SU-DHL-6 (cell line): ENCODE measurements at regions not wholly inside any gene's neighbourhood (a gene's known extent, or its start where the extent isn't known, plus 50 kb on each side); places are given as distances from the start of the nearest gene placed in this dataset.

ENCODE experiments used
- EZH2phosphoT487 ChIP-seq: fragments of 200-600 bp; sonication (generic), shearing (Covaris generic); conservative IDR thresholded peaks from 2 replicates; pipeline ENCODE4 v1.6.1; 2018; ENCODE audit warnings: mild to moderate bottlenecking, antibody characterized with exemption, low read length, moderate library complexity, mixed read lengths
- TF ChIP-seq, protein P1 (sequence below): fragments of 200-600 bp; sonication (generic); IDR thresholded peaks from one replicate; pipeline ENCODE4 v1.5.1; 2017; ENCODE audit warnings: antibody characterized with exemption, mild to moderate bottlenecking, low read length, moderate library complexity; ENCODE audit not compliant: insufficient read depth, poor library complexity, severe bottlenecking

DNA sequence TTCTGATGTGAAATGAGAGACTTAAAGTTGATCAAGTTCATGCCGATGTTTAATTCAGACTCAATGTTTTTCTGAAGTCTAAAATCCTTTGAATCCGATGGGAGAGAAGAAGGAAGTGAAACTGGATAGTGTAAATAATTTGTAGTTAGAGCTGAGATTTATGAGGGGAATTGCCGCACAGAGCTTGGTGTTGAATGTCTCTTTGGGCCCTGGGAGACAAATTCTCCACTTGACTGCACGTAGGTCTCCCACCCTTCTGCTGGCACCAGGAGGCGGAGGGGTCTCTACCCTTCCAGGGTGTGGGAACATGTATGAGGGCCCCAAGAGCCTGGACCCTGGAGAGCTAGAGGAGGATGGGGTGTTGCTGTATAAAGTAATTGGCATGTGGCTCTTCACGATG lies 140.8 kb upstream of the SERP2 start:
- TF ChIP-seq, protein P1, sequence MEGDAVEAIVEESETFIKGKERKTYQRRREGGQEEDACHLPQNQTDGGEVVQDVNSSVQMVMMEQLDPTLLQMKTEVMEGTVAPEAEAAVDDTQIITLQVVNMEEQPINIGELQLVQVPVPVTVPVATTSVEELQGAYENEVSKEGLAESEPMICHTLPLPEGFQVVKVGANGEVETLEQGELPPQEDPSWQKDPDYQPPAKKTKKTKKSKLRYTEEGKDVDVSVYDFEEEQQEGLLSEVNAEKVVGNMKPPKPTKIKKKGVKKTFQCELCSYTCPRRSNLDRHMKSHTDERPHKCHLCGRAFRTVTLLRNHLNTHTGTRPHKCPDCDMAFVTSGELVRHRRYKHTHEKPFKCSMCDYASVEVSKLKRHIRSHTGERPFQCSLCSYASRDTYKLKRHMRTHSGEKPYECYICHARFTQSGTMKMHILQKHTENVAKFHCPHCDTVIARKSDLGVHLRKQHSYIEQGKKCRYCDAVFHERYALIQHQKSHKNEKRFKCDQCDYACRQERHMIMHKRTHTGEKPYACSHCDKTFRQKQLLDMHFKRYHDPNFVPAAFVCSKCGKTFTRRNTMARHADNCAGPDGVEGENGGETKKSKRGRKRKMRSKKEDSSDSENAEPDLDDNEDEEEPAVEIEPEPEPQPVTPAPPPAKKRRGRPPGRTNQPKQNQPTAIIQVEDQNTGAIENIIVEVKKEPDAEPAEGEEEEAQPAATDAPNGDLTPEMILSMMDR = no peak
- no peak for TF ChIP-seq EZH2phosphoT487
